ENCODE measurements at regions not wholly inside any gene's neighbourhood (a gene's known extent, or its start where the extent isn't known, plus 50 kb on each side); places are given as distances from the start of the nearest gene placed in this dataset.

DNA sequence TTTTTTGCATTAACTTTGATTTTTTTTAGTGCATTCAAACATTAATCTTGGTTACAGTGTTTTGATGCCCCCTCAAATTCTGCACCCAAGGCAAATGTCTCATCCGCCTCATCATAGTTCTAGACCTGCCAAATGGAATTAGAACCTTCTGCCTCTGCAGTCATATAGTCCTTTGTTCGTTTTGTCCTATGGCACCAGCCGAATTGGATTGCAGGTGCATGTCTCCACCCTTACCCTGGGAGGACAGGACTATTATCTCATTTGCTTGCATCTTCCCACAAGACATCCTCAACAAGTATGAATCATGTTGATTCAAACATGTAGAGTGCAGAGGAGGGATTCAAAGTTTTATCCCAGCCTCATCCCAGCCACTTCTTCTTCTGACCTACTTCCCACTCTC is 579.1 kb downstream of the VRK1 start:
- Histone ChIP-seq H3K4me1 (ENCODE audit: insufficient read depth, low read length) (no peaks in the 10 kb centered on the region), H3K36me3 (replicated peaks in 1 of 2; ENCODE audit: control insufficient read depth in 1 of 2, insufficient read depth in 2 of 2, low read length in 2 of 2) (no peaks in the 10 kb centered on the region), H3K4me2 (ENCODE audit: low read depth, low read length) (no peak overlapping the region), H3K9me3 (ENCODE audit: low read length) (peaks cover 11% of the 10 kb centered on the region; the same call in 1 of the 2 replicates), H3K27me3 (ENCODE audit: control insufficient read depth in 1 of 2, insufficient read depth in 2 of 2, low read length in 2 of 2) (no peaks in the 10 kb centered on the region), H4K20me1 (ENCODE audit: insufficient read depth, low read length) (no peaks in the 10 kb centered on the region), H3K79me2 (ENCODE audit: insufficient read depth, low read length) (no peaks in the 10 kb centered on the region), H2AFZ (ENCODE audit: low read length) (no peak overlapping the region), H3K9ac (ENCODE audit: insufficient read depth, low read depth, low read length) (no peak overlapping the region), H3K4me3 (replicated peaks in 1 of 3; ENCODE audit: insufficient read depth in 1 of 3, low read depth in 2 of 3, low read length in 3 of 3) (no peak overlapping the region), H3K27ac (ENCODE audit: extremely low read length, insufficient read depth, low read length) (no peak overlapping the region)
- ATAC-seq (no peak), FAIRE-seq (no peak), DNase-seq (ENCODE audit: low spot score) (no peak)
- in situ Hi-C loops (cut with HindIII; ENCODE audit: extremely low pct_ligation_motif_present, low pct_unique_long_range_greater_than_20kb) (no loop called here), intact Hi-C loops (cut with micrococcal nuclease; ENCODE audit: unreplicated experiment) (no loop called here)
- CTCF ChIA-PET (ENCODE audit: low intra/inter-chr PET ratio, low total read pairs), result no interaction called here
- 0% methylated on average over 3 of the region's 3 CpGs for WGBS (ENCODE audit: low lambda C conversion rate)
- no TSS peak for BruUV-seq (replicated peaks)
- POLR2A ChIA-PET, result no interaction called here
- TF ChIP-seq SIN3A (IDR thresholded peaks at IDR 0.05; ENCODE audit: borderline replicate concordance, low read depth, low read length), result no peak
- TF ChIP-seq ZNF121 (CRISPR knock-in tag; IDR thresholded peaks at IDR 0.05), result no peak
- no peak for TF ChIP-seq ONECUT2 (CRISPR knock-in tag; IDR thresholded peaks at IDR 0.05)
- no peak for TF ChIP-seq ZNF724P (CRISPR knock-in tag; IDR thresholded peaks at IDR 0.05; ENCODE audit: borderline replicate concordance)
- TF ChIP-seq, protein P1, sequence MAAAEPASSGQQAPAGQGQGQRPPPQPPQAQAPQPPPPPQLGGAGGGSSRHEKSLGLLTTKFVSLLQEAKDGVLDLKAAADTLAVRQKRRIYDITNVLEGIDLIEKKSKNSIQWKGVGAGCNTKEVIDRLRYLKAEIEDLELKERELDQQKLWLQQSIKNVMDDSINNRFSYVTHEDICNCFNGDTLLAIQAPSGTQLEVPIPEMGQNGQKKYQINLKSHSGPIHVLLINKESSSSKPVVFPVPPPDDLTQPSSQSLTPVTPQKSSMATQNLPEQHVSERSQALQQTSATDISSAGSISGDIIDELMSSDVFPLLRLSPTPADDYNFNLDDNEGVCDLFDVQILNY (CRISPR knock-in tag; conservative IDR thresholded peaks at IDR 0.05), result no peak
- no peak for TF ChIP-seq KDM6A (CRISPR knock-in tag; IDR thresholded peaks at IDR 0.05; ENCODE audit: low read depth)
- no peak for TF ChIP-seq ZNF382 (CRISPR knock-in tag; IDR thresholded peaks at IDR 0.05; ENCODE audit: borderline replicate concordance)
- no peak for TF ChIP-seq ASH2L (IDR thresholded peaks at IDR 0.05; ENCODE audit: insufficient read length, low read depth, low read length)
- TF ChIP-seq, protein P2, sequence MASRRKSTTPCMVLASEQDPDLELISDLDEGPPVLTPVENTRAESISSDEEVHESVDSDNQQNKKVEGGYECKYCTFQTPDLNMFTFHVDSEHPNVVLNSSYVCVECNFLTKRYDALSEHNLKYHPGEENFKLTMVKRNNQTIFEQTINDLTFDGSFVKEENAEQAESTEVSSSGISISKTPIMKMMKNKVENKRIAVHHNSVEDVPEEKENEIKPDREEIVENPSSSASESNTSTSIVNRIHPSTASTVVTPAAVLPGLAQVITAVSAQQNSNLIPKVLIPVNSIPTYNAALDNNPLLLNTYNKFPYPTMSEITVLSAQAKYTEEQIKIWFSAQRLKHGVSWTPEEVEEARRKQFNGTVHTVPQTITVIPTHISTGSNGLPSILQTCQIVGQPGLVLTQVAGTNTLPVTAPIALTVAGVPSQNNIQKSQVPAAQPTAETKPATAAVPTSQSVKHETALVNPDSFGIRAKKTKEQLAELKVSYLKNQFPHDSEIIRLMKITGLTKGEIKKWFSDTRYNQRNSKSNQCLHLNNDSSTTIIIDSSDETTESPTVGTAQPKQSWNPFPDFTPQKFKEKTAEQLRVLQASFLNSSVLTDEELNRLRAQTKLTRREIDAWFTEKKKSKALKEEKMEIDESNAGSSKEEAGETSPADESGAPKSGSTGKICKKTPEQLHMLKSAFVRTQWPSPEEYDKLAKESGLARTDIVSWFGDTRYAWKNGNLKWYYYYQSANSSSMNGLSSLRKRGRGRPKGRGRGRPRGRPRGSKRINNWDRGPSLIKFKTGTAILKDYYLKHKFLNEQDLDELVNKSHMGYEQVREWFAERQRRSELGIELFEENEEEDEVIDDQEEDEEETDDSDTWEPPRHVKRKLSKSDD (CRISPR knock-in tag; IDR thresholded peaks at IDR 0.05; ENCODE audit: low read depth), result no peak
- TF ChIP-seq, protein P3, sequence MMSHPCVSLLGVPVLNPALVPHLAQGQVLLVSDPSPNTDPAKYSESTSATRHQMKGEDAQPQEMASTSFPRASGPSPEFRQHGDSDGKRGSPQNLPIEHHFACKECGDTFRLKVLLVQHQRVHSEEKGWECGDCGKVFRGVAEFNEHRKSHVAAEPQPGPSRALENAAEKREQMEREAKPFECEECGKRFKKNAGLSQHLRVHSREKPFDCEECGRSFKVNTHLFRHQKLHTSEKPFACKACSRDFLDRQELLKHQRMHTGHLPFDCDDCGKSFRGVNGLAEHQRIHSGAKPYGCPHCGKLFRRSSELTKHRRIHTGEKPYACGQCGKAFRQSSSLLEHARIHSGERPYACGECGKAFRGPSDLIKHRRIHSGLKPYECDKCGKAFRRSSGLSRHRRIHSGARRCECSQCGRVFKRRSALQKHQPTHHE (CRISPR knock-in tag; IDR thresholded peaks at IDR 0.05; ENCODE audit: borderline replicate concordance), result no peak
- TF ChIP-seq MED1 (CRISPR knock-in tag; IDR thresholded peaks at IDR 0.05), result no peak
- TF ChIP-seq, protein P4, sequence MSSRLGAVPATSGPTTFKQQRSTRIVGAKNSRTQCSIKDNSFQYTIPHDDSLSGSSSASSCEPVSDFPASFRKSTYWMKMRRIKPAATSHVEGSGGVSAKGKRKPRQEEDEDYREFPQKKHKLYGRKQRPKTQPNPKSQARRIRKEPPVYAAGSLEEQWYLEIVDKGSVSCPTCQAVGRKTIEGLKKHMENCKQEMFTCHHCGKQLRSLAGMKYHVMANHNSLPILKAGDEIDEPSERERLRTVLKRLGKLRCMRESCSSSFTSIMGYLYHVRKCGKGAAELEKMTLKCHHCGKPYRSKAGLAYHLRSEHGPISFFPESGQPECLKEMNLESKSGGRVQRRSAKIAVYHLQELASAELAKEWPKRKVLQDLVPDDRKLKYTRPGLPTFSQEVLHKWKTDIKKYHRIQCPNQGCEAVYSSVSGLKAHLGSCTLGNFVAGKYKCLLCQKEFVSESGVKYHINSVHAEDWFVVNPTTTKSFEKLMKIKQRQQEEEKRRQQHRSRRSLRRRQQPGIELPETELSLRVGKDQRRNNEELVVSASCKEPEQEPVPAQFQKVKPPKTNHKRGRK (CRISPR knock-in tag; IDR thresholded peaks at IDR 0.05), result no peak
- TF ChIP-seq CEBPB (IDR thresholded peaks at IDR 0.05; ENCODE audit: borderline replicate concordance, low read depth, low read length), result no peak
- no peak for TF ChIP-seq FOXK2 (IDR thresholded peaks at IDR 0.05)
- TF ChIP-seq ZNF335 (CRISPR knock-in tag; IDR thresholded peaks at IDR 0.05), result no peak
- TF ChIP-seq, protein P5, sequence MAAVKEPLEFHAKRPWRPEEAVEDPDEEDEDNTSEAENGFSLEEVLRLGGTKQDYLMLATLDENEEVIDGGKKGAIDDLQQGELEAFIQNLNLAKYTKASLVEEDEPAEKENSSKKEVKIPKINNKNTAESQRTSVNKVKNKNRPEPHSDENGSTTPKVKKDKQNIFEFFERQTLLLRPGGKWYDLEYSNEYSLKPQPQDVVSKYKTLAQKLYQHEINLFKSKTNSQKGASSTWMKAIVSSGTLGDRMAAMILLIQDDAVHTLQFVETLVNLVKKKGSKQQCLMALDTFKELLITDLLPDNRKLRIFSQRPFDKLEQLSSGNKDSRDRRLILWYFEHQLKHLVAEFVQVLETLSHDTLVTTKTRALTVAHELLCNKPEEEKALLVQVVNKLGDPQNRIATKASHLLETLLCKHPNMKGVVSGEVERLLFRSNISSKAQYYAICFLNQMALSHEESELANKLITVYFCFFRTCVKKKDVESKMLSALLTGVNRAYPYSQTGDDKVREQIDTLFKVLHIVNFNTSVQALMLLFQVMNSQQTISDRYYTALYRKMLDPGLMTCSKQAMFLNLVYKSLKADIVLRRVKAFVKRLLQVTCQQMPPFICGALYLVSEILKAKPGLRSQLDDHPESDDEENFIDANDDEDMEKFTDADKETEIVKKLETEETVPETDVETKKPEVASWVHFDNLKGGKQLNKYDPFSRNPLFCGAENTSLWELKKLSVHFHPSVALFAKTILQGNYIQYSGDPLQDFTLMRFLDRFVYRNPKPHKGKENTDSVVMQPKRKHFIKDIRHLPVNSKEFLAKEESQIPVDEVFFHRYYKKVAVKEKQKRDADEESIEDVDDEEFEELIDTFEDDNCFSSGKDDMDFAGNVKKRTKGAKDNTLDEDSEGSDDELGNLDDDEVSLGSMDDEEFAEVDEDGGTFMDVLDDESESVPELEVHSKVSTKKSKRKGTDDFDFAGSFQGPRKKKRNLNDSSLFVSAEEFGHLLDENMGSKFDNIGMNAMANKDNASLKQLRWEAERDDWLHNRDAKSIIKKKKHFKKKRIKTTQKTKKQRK (IDR thresholded peaks at IDR 0.05; ENCODE audit: low read length), result no peak

Measured in HepG2 (cell line).